HG03060 (cell line): ENCODE measurements at regions not wholly inside any gene's neighbourhood (a gene's known extent, or its start where the extent isn't known, plus 50 kb on each side); places are given as distances from the start of the nearest gene placed in this dataset.
"Not testable (repeated sequence)": the region's sequence is repeated elsewhere in the genome, so short reads cannot be mapped to it uniquely, and the experiment has no call there.

ENCODE experiments used
- ATAC-seq: cut with Tn5 transposase; IDR thresholded peaks from one replicate; pipeline ENCODE4 v1.9.1; 2021; ENCODE audit warnings: low read depth, moderate number of reproducible peaks; ENCODE audit not compliant: unreplicated experiment

DNA sequence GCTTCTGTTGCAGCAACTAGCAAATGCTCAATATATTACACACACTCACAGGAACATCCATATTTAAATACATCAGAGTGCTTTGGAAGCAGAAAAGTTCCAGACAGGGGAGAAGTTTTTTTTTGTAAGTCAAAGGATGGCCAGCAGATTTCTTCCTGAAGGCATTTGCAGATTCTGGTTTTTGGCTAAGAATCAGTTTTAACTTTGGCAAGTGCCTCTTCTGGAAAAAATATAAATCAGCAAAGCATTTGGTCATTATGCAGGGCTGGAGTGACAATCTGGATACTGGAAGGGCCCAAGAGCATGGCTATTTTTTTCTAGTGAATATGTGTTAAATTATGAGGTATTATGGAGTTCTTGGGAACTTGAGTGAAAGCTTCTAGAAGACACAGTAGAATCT lies 495.3 kb upstream of the ARPP21 start:
- no peak for ATAC-seq

DNA sequence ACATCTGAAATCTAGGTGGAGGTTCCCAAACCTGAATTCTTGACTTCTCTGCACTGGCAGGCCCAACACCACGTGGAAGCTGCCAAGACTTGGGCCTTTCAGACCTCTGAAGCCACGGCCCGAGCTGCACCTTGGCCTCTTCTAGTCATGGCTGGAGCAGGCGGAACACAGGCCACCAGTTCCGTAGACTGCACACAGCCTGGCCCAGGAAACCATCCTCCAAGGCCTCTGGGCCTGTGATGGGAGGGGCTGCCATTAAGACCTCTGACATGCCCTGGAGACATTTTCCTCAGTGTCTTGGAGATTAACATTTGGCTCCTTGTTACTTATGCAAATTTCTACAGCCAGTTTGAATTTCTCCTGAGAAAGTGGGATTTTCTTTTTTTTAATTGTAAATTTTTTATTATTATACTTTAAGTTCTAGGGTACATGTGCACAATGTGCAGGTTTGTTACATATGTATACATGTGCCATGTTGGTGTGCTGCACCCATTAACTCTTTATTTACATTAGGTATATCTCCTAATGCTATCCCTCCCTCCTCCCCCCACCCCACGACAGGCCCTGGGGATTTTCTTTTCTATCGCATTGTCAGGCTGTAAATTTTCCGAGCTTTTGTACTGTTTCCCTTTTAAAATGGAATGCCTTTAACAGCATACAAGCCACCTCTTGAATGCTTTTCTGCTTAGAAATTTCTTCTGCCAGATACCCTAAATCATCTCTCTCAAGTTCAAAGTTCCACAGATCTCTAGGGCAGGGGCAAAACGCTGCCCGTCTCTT lies 492.9 kb upstream of the ARPP21 start:
- not testable (repeated sequence) for ATAC-seq

DNA sequence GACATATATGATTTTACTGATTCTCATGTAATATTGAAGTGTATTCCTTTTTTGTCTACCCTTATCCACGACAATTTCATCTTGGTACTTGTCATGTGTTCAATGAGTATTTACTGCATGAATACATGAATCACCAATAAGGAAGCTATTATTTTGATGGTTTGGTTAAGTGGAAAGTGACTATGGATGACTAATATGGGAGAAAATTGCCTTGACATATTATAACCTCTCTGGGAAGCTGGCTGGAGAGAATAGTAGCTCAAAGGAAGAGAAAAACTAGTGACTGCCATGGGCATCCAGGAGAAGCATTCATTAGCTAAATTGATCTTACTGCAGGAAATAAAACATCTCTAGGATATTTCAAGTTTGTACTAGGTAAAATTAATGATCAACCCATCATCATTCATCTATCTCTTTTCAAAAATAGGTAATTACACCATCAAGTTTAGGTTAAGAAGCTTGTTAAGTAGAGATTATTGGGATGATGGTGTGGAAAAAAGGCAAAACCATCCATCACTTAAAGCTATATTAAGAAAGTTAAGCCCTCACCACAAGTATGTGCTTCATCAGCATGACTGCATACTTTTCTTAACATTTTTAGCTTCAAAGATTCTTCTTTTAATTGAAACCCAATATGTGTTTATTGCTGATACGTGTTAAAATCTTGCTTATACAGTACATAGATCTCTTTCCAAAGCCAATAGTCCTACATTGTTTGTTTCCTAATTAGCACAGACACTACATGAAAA lies 455.2 kb upstream of the ARPP21 start:
- no peak for ATAC-seq

DNA sequence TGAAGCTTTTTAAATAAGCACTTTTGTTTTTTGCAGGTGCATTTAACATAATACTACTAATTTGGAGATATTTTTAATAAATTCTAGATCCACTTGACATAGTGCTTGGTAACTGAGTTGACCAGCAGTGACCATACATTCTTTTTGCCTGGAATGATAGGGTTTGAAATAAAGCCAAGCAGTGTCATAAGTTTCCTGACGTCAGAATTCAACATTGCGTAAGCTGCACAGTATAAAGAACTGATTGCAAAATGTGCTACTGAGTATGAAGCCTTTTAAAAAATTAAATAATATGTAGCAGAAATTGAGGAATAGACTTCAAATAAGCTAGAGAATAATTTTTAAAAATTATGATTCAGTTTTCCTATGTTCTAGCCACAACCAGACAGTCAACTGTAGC lies 454.6 kb upstream of the ARPP21 start:
- no peak for ATAC-seq

DNA sequence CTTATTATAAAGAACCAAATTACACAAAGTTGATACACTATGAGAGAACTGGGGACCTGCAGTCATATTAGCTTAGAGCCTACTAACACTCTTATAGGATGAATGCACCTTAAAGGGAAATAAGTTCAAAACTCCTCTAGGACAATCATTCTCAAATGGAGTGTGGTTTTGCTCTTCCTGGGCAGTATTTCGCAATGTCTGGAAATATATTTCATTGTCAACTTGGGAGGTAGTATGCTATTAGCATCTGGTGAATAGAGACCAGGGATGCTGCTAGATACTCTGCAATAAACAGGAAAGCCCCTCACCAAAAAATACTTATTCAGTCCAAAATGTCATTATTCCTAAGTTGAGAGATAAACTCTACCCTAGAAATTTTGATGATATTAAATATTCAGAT lies 451.4 kb upstream of the ARPP21 start:
- ATAC-seq: no peak

DNA sequence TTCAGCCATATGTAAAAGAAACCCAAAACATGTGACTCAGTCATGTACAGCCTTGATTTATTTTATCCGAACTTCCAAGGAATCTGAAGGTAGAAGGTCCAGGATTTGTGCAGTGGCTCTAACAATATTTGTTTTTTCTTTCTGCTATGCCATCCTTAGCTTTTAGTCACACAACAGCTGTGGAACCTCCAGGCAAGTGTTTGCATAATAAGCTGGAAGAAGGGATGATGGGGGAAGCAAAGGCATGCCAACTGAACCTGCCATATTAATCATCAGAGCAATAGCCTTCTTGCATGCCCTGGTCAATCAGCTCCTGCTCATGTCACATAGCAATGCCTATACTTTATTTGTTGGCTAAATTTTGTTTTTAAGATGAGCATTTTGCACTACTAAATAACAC lies 444.7 kb upstream of the ARPP21 start:
- ATAC-seq: no peak

DNA sequence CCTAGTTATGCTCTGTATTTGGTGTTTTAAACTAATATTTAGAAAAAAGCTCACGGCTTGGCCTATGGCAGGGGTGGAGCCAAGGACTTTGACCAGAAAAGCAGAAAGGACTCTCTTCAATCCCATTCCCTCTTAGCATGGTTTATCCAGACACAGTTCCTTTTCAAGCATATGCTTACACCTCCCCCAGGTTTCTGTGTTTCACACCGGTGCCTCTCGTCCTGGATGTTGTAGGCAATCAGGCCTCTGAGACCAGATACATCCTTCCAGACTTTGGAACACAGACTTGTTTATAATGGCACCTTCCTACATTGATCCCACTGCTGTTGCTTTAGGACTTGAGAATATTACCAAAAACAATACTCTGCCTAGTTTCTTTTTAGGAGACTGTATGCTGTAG lies 440.5 kb upstream of the ARPP21 start:
- ATAC-seq: no peak

DNA sequence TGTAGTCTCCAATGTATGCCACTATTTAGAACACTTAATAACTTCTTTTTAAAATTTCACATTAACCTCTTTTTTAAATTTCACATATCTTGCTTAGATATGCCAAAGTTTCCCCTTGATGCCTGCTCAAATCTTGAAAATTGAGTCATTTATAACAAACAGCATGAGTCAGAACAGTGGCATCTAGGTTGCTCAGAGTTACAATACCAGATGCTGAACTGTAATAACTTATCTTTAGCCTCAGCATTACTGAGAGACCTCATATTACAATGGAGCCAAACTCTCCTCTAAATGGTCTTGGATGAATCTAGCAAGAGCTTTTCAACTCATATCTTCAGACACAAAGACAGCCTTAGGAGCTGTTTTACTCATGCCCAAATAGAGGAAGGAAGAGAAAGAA lies 439.3 kb upstream of the ARPP21 start:
- no peak for ATAC-seq

DNA sequence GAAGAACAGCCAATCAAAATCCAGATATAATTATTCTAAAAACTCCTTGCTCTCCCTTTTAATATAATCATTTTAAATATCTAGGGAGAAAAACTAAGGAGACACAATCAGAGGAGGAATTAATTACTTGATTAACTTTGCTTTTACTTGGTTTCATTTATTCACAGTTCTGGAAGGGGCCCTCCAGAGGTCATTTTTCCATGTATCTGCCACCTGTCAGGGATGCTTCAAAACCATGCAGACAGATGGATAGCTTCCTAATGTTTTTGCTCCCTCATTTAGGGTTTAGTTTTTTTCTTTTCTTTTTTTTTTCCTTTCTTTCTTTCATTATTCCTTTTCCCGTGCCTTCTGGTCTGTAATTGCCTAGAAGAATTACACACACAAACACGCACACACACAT lies 438.1 kb upstream of the ARPP21 start:
- no peak for ATAC-seq

DNA sequence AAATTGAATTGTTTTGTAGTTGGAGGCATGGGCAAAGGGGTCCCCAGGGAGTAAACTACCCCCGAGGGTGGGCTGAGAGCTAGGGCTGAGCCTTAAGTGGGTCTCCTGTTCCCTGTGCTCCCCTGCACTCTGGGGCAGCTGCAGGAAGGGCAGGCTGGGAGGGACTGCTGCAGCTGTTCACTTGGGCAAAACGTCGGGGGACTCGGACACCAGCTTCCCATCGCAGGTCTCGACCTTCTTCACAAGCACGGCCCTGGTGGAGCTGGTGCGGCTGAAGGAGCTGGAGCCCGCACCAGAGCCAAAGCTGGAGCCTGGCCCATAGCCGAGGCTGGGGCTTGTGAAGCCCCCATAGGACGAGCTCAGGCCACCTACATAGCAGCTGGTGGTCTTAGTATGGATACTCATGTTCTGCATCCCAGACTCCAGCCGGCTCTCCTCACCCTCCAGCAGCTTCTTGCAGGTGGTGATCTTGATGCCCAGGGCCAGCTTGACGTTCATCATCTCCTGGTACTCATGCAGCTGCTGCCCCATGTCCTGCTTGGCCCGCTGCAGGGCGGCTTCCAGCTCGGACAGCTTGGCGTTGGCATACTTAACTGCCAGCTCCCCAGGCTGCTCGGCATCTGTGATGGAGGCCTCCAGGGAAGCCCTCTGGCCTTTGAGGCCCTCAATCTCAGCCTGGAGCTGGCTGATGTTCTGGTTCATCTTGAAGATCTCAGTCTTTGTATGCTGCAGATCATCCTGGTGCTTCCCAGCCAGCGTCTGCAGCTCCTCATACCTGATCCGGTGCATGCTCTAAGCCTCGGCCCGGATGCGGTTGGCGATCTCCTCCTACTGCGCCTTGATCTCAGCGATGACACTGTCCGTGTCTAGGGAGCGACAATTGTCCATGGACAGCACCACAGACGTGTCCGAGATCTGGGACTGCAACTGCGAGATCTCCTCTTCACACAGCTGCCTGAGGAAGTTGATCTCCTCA lies 423.5 kb upstream of the ARPP21 start:
- ATAC-seq: no peak

DNA sequence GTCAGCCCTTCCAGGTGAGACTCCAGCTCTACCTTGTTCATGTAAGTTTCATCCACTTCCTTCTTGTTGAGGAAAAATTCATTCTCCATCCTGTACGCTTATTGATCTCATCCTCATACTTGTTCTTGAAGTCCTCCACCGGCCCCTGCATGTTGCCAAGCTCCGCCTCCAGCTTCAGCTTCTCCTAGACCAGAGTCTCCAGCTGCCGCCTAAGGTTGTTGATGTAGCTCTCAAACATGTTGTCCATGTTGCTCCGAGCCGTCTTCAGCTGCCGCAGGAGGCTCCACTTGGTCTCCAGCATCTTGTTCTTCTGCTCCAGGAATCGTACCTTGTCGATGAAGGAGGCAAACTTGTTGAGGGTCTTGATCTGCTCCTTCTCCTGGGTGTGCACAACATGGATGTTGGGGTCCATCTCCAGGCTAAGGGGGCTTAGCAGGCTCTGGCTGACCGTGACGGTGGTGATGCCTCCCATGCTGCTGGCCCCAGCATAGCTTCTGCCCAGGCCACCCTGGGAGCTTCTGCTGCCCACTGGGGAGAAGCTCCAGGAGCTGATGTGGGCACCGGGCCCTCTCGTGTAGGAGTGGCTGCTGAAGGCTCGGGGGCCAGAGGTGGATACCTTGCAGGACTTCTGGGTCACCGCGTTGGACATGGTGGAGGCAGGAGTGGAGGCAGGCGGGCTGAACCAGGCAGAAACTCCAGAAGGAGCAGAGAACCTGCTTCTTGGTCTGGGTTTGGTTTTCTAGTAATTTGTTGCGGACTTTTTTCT lies 422.6 kb upstream of the ARPP21 start:
- ATAC-seq: no peak

DNA sequence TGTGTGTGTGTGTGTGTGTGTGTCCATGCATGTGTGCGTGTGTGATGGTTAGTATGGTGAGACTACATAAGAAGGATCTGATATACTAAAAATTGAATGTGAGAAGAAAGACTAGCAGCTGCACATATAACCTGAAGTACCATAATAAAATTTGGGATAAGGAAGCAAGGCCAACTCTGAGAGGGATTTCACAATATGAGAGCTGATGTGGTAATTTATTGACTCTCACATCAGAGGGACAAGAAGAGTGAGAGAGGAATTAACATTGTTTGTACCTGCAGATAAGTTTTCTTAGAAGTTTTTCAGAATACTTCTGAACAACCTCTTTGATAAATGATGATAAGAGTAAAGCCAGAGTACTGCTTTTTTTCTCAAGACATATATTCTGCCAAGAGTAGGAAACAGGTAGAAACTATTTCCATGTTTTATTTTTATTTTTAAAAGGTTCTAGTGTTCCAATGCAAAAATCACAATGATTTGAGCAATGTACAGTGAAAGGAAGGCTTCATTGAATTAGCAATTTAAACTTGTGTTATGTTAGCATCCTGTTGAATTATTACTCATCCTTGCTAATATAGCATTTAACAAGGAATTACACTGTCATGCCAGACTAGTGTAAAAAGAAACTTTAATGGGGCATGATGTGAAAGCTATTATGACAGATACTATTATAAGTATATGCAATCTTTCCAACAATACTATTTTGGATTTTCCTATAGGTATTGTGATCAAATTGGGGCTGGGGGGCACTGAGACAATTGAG lies 415.5 kb upstream of the ARPP21 start:
- ATAC-seq: no peak

DNA sequence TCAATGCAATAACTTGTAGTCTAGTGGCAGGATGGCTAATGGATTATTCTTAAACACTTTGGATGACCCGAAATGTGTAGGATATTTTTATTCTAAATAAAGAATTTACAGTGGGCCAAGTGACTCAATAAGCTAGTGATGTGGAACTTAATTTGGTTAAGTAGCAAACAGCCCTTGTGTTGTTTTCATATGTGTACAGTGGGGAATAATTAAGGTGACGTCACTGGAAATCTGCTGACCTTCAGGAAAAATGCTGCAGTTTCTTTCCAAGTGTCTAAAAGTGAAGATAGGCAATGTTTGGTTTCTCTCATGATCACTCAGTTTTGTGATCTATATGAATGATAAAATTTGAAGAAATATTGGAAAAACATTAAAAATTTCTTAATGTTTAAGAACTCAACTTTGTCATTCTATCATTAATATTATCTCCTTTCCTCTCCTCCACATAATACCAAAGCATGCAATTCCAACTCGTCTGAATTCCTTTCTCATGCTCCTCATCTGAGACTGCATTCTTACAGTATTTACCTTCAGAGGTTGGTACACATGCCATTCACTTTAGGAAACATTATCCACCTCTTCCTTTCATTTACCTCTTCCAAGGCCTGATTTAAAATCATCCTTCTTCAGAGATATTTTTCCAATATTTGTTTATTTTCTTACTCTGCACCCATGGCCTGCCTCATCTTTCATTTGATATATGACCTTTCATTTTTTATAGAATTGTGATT lies 414.6 kb upstream of the ARPP21 start:
- no peak for ATAC-seq

DNA sequence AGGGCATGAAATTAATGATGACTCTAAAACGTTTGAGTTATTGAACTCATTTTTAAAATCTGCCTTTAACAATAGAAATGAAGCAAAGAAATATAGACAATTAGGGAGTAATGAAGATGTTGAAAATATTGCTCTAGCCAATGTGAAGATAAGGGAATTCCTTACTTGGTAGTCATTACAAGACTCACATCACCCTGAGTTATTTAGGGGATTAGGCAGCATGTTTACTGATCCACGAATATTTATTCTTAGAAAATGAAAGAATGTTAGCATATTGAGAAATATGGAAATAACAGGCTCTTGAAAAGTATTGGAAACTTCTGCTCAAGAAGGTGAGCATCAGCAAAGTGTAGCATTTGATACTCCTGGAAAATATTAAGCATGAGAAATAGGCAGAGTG lies 398.1 kb upstream of the ARPP21 start:
- ATAC-seq: no peak

DNA sequence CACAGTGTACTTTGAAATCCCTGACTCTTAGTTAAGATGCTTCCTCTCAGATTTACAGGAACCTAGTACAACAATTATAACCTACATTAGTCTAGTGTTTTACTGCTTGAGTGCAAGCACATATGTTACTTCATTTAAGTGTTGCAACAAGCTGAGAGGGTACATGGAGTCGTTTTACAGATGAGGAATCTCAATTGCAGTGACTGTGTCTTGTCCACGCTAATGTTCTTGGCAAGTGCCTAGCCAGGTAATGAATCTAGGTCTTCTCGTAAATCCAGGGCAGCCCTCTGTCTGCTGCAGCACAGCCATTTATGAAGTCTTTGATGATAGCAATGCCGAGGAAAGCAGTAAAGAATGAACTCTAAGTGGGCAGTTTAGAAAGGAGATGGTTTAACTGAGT lies 384.4 kb upstream of the ARPP21 start:
- no peak for ATAC-seq

DNA sequence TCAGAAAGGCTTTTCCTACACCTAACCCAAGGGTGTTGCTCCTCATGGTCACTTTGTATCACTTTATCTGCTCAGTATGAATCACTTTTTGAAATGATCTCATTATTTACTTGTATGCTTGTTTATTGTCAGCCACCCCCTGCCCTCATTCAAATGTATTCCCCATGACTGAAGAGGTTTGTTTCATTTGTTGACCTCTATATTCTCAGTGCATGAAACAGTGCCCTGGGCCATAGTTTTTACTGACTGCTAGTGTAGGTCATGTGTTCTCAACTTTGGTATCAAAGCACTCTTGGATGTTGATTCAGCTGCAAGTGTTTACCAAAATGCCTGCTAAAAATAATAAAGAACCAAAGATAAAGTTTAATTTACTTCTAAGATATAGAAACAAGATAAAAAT lies 381.7 kb upstream of the ARPP21 start:
- no peak for ATAC-seq

DNA sequence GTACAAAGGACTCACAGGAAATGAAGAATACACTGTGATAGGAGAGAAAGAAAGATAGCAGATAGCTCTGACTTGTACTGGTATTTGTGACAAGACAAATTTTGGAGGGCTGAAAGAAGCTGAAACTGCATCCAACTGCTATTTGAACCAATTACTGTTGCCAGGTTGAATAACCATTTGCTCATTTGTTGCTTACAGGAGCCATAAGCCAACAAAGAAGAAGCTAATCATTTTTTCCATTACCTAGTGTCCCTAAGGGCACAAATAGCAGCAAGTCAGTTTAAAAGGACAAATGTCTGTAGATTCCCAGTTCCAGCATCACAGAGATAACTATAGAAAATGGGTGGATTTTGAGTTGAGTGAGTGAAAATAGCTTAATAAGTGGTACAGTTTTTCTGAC lies 376.9 kb upstream of the ARPP21 start:
- no peak for ATAC-seq

DNA sequence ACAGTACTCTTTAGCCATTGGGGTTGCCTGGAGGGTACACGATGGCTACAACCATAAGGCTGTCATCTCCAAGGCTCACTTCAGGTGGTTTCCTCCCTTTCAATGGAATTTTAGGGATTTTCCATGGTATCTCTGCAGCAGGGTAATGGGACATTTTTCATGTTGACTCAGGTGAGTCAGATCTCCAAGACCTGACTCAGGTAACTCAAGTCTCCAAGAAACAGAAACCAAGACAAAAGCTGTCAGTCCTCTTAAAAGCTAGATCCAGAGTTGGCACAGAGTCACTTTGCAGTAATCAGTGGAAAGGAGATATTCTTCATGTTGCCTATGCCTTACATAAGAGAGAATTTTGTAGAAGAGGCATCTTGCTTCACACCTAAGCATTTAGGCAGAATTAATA lies 375.8 kb upstream of the ARPP21 start:
- no peak for ATAC-seq

DNA sequence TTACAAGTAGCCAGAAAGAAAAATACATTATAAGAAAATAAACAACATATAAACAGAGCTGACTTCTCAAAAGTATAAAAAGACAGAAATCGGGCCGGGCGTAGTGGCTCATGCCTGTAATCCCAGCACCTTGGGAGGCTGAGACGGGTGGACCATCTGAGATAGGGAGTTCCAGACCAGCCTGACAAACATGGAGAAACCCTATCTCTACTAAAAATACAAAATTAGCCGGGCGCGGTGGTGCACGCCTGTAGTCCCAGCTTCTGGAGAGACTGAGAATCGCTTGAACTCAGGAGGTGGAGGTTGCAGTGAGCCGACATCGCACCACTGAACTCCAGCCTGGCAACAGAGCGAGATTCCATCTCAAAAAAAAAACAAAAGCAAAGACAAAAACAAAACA lies 373.3 kb upstream of the ARPP21 start:
- not testable (repeated sequence) for ATAC-seq
